ENCODE measurements at regions not wholly inside any gene's neighbourhood (a gene's known extent, or its start where the extent isn't known, plus 50 kb on each side); places are given as distances from the start of the nearest gene placed in this dataset.

DNA sequence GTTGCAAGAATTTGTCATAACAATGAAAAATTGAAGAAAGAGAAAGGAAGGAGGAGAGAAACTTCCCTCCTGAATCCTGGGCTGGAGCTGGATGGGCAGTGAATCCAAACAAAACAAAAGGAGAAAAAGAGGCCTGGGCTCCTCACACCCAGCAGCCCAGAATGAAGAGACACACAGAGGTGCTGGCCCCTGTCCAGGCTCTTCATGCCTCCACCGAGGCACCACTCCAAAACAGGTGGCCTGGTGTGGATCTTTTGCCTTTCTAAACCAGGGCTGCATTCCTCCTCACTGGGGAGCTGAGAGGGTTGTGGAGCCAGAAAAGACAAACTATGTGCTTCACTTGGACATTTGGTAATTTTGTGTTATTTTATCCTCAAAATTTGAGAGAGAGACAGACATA lies 76.0 kb downstream of the FAM124B start:
- no peak for DNase-seq (ENCODE audit: low spot score)

DNA sequence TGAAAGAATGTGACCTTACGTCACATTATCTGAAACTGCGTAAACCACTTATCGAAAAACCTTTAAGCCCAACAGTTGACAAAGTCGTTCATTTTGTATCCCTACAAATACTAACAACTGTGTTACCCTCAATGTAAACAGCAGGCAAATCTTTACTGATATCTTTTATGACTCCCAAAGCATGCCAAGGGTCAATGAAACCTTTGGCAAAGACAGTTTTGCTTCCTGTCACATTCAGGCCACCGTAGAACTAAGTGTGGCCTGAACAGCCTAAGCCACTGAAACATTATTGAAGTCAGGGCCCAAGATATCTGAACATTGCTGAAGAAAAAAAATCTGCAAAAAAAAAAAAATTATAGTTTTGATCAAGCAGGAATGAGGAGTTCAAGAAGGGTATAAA lies 77.3 kb downstream of the FAM124B start:
- no peak for DNase-seq (ENCODE audit: low spot score)

GRCh38 chr2:224320660-224321059 lies 81.2 kb downstream of the FAM124B start:
- no peak for DNase-seq (ENCODE audit: low spot score)

DNA sequence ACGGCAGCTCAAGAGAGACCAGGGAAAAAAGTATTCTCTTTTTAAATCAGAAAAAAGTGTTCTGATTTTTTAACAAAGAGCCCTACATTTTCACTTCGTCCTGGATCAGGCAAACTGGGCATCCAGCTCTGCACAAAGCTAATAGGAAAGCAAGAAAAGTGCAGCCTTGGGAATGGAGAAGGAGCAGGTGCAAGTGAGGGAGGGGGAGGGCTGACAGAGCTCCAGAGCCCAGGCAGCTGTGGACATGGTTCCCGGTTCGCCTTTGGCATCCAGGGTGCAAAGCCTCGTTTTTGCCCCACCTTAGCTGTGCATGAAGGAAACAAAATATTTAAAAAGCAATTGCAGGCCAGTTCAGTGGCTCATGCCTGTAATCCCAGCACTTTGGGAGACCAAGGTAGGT lies 82.2 kb downstream of the FAM124B start:
- DNase-seq (ENCODE audit: low spot score) = no peak

DNA sequence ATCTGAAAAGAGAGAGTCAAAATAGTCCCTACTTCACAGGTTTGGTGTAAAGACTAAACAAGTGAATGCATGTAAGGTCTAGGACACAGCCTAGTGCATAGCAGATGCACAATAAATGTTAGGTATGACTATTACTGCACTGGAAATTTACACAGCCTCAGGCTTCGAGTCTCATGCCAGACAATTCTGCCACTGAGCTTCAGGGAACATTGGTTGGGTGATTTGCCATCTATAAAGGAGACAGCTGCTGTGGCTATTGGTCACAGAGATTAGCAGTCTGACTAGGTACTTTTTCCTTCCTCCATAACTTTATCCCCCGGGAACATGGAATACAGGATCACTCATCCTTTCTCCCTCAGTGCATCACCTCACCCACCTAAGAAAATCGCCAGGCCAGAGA lies 89.2 kb downstream of the FAM124B start:
- no peak for DNase-seq (ENCODE audit: low spot score)

DNA sequence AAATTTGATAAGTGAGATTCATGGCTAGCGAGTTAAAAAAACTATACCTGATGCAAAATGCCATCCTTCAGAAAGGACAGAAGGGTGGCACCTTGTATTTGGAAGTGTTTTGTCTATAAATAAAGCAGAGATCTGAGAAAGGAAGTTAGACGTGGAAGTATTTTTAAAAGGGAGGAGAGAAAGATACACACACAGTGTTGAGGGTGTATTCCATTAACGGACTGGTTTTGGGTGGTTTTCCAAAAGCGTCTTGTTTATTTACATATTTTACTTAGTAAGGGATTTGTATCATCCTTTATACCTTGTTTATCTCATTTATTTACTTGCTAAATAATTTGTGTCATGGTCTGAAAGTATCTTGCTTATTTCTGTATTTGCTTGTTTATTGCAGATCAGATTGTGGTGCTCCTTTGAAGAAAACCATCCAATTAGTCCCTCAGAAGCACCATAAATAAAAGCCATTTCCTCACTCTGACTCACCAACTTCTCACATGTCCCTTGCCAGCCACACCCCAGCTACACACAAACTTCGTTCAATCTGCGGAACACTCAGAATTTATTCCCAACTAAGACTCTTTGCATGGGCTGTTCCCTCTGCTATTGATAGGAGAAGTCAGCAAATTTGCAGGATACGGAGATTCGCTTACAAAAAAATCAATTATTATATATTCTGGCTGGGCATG lies 90.8 kb downstream of the FAM124B start:
- DNase-seq (ENCODE audit: low spot score) = peak; percentile 39

GRCh38 chr2:224309176-224309575 lies 92.7 kb downstream of the FAM124B start:
- DNase-seq (ENCODE audit: low spot score) = no peak

DNA sequence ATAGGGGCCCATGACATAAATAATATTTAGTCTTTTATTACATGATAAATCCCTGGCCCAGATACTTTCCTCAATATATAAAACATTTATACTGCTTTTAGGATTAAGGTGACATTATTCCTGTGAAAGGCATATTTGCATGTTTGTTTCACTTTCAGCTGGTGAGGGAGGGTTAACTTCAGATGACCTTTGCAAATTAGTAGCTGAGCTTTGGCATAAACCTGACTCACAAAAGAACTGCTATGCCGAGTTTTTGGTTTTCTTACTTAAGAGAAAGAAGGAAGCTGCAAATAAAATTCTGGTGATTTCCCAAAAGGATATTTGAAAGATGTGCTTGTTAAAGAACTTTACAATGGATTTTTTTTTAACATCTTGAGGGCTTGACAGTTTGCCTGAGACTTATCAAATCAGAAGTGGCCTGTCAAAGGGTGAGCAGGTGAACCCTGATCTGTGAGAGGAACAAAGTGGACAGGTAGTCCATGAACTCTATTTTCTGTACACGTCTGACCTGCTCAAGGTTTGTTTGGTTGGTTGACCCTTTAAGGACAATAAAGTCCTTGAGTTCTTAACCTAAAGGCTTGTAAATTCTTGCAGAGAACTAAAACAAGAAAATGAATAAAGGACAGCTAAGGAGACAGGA lies 93.5 kb downstream of the FAM124B start:
- no peak for DNase-seq (ENCODE audit: low spot score)

GRCh38 chr2:224302952-224303351 lies 99.0 kb downstream of the FAM124B start:
- no peak for DNase-seq (ENCODE audit: low spot score)

GRCh38 chr2:224293976-224294375 lies 107.9 kb downstream of the FAM124B start:
- DNase-seq (ENCODE audit: low spot score) = no peak

- no peak for DNase-seq (ENCODE audit: low spot score)
These were observed 114.4 kb downstream of the FAM124B start for GRCh38 chr2:224287531-224287930.

DNA sequence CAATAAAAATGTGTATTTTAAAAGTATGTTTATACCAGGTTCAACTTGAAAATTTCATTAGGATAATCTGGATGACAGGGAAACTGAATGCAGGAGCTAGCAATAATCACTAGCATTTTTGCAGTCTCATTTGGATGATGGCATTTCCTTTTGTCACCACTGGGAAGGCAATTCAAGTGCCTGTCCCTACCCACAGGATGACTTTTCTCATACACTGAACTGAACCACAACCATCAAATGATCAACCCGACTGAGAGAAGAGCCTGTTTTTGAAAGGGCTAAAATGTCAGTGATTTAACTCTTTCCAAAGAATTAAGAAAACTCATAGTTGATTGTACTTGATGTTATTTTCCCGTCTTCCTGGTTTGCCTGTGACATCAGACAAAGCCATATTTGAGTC lies 115.0 kb downstream of the FAM124B start:
- no peak for DNase-seq (ENCODE audit: low spot score)

DNA sequence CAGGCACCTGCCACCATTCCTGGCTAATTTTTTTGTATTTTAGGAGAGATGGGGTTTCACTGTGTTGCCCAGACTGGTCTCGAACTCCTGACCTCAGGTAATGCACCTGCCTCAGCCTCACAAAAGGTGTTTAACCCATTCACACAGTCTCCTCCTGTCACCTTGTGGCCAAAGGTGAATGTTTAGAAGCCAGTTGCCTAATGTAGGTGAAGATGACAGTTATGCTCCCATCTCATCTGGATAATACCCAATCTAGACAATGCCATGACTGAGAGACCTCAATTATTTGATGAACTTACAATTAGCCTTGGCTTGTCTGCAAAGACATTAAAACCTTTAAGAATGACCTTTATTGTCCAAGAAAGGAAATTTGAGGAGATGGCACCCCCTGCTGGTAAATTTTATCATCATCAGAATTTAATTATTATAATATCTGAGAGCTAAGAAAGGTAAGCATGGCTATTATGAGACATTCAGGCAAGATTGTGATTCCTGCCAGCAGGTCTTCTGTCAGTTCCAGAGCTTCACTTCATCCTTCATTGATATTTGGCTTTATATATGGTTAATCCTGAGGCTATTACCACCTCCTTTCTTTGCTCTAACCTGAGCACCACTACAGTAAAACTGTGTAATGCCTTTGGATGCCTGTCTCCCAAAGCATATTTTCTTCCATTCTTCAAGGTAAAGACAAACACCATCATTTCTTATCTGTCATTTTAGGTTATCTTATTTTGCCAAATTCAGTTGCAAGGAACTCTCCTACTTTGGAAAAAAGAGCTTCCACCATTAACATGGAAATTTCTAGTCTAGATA lies 117.6 kb downstream of the FAM124B start:
- DNase-seq (ENCODE audit: low spot score) = peak; percentile 60

GRCh38 chr2:224283466-224283965 lies 118.4 kb downstream of the FAM124B start:
- no peak for DNase-seq (ENCODE audit: low spot score)

- no peak for DNase-seq (ENCODE audit: low spot score)
These were observed 120.5 kb downstream of the FAM124B start for GRCh38 chr2:224281374-224281773.

DNA sequence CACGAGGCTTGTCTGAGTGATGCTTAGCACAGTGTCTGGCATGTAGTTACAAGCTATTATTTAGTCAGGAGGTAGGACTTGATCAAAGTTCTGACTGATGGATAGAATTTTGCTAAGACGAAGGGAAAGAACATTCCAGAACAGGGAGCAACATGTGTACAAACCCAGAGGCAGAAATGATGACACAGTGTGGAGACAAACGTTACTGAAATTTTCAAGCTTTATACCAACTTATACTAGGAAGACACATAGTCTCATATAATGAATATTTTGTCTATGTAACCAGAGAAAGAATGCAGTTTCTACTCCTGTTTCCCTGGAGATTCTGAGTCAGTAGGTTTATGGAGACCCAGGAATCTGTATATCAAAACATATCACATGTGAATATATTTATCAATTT lies 123.4 kb downstream of the FAM124B start:
- no peak for DNase-seq (ENCODE audit: low spot score)

- DNase-seq (ENCODE audit: low spot score) = no peak
These were observed 125.7 kb downstream of the FAM124B start for GRCh38 chr2:224276251-224276650.

DNA sequence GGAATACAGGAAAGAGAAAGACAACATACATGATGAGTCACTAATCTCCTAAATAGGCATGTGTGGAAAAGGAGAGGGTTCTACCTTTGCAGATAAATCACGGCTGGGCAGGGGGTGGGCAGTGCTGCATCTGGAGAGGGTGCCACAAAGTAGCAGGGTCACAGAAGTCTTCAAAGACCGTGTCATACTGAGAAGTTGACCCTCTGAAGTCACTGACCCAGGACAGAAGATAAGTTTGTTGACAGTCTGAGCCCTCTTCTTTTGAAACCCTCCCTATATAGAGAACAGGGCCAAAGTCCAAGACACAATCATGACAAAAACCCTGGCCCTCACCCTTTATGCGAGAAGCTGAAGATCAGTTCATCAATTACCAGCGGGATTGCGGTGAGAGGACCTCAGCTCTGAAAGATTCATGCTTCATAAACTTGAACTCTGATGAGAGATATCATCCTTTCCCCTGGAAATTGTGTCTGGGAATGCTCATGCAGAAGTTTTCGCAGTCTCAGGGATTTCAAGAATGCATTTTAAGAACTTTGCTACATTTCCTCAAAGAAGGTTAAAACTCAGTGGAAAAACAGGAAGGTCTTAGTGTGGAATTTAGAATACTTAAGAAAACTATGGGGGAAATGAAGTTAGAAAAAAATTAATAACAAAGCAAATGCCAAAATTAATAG lies 129.5 kb downstream of the FAM124B start:
- DNase-seq (ENCODE audit: low spot score) = peak; percentile 40

DNA sequence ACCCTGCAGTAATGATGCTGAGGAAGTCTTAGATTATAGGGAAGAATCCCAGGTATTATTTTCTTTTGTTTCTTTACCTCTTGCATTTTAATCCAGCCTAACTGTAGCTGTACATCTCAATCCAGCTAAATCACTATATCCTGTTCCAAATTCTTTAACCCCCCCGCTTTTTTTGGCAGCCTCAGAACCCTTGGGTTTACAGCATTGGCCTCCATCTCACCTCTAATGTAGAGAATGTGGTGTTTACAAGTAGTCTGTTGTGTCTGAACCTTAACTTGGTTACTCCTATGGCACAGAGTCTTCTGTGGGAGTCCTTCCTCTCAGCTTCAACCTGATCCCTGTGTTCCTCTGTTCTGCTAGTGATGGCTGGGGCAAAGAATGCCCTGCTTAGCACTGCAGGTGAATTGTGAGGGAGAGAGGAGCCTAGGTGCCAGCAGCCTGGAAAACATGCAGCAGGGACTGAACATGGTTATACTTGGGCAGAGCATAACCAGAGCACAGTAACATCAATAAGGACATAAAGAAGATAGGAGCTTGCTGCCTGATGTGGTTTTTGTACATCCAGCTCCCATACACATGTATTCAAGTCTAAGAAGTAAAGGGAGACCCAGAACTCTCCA lies 130.2 kb downstream of the FAM124B start:
- no peak for DNase-seq (ENCODE audit: low spot score)

DNA sequence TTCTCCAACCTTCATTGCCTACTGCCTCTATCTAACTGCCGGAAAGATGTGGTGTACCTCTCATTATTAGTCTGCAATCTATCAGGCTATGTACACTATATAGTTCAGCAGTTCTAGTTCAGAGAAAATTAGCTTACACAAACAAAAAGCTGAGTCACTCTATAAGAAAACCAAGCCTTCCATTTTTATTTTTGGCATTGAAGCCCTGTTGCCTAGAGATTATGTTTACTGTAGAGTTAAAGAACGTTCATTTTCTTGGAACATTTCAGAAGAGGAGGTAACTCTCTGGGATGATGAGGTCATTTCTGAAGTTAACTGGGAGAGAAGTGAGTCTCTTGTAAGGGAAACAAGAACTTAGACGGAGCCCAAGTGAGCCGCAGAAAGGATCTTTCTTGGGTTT lies 133.5 kb downstream of the FAM124B start:
- peak; percentile 80 for DNase-seq (ENCODE audit: low spot score)

DNA sequence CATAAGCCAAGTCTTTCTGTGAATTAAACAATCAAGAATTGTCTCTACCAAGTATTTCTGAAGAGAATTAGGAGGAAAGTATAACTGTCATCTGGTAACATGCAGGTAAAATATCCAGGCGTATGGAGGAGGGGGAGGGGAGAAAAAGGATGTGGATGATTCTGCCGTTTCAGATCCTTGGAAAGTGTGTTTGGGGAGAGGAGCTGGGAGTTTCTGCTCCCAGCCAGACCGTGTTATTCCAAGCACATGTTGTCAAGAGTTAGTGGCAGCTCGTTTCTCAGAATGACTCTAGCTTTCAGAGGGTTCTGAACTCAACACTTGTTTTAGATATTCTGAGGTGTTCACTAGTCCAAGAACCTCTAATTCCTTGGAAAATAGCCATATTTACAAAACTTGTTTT lies 137.6 kb downstream of the FAM124B start:
- DNase-seq (ENCODE audit: low spot score) = no peak

DNA sequence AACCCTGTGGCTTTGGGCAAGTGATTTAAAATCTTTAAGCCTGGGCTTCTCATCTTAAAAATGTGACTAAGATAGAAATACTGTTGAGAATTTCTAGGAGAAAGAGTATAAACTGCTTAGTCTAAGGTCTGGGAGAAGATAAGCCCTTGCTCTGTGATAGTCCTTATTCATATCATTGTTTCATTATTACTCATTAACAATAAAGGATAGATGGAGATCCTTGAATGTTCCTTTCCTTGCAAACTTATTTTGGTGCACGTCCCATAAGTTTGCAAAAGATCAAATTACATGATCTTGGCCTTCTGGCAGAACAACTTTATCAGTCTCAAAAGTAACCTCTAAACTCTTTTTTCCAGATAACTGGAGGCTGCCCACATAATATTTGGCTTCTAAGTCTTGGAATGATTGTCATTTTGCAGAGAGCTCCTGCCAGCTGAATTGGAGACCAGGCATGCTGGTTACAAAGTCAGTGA lies 138.3 kb downstream of the FAM124B start:
- no peak for DNase-seq (ENCODE audit: low spot score)

Measured in LoVo (cell line).